ENCODE measurements at regions not wholly inside any gene's neighbourhood (a gene's known extent, or its start where the extent isn't known, plus 50 kb on each side); places are given as distances from the start of the nearest gene placed in this dataset.

- TF ChIP-seq ZBTB40 (IDR thresholded peaks at IDR 0.05), result peak; percentile 85
- TF ChIP-seq ZBTB40 (CRISPR knock-in tag; IDR thresholded peaks at IDR 0.05), result no peak
- no peak for TF ChIP-seq MAZ (IDR thresholded peaks at IDR 0.05; ENCODE audit: borderline replicate concordance, low read depth, low read length)
- TF ChIP-seq MAZ (CRISPR knock-in tag; IDR thresholded peaks at IDR 0.05; ENCODE audit: low read depth), result no peak
Observed at GRCh38 chr5:19274578-19274977, 713.4 kb downstream of the CDH18 start (continued).

GRCh38 chr5:19285286-19285685 lies 702.7 kb downstream of the CDH18 start:
- Histone ChIP-seq H2AFZ (ENCODE audit: low read length) (no peak overlapping the region), H4K20me1 (ENCODE audit: insufficient read depth, low read length) (no peaks in the 10 kb centered on the region), H3K4me3 (replicated peaks in 1 of 3; ENCODE audit: insufficient read depth in 1 of 3, low read depth in 2 of 3, low read length in 3 of 3) (no peak overlapping the region), H3K36me3 (replicated peaks in 1 of 2; ENCODE audit: control insufficient read depth in 1 of 2, insufficient read depth in 2 of 2, low read length in 2 of 2) (no peaks in the 10 kb centered on the region), H3K27ac (ENCODE audit: extremely low read length, insufficient read depth, low read length) (no peak overlapping the region), H3K4me2 (ENCODE audit: low read depth, low read length) (no peak overlapping the region), H3K27me3 (ENCODE audit: control insufficient read depth in 1 of 2, insufficient read depth in 2 of 2, low read length in 2 of 2) (no peaks in the 10 kb centered on the region), H3K9ac (ENCODE audit: insufficient read depth, low read depth, low read length) (no peak overlapping the region), H3K9me3 (ENCODE audit: low read length) (peaks cover 51% of the 10 kb centered on the region), H3K79me2 (ENCODE audit: insufficient read depth, low read length) (no peaks in the 10 kb centered on the region), H3K4me1 (ENCODE audit: insufficient read depth, low read length) (no peaks in the 10 kb centered on the region)
- intact Hi-C loops (cut with micrococcal nuclease; ENCODE audit: unreplicated experiment), result no loop called here
- no peak for TF ChIP-seq MTA3 (CRISPR knock-in tag; IDR thresholded peaks at IDR 0.05)
- no peak for TF ChIP-seq ZNF318 (CRISPR knock-in tag; IDR thresholded peaks at IDR 0.05)
- TF ChIP-seq SMC3 (IDR thresholded peaks at IDR 0.05; ENCODE audit: low read length), result no peak
- CTCF ChIA-PET (ENCODE audit: low intra/inter-chr PET ratio, low total read pairs), result no interaction called here
- BruUV-seq (replicated peaks), result no TSS peak
- no peak for ATAC-seq
- POLR2A ChIA-PET, result no interaction called here
- DNase-seq (ENCODE audit: low spot score), result no peak
- in situ Hi-C loops (cut with HindIII; ENCODE audit: extremely low pct_ligation_motif_present, low pct_unique_long_range_greater_than_20kb), result no loop called here
- no peak for FAIRE-seq
- WGBS (ENCODE audit: low lambda C conversion rate), result 19% methylated on average over 3 of the region's 3 CpGs

Data from HepG2 (cell line).